ENCODE measurements at regions not wholly inside any gene's neighbourhood (a gene's known extent, or its start where the extent isn't known, plus 50 kb on each side); places are given as distances from the start of the nearest gene placed in this dataset.

DNA sequence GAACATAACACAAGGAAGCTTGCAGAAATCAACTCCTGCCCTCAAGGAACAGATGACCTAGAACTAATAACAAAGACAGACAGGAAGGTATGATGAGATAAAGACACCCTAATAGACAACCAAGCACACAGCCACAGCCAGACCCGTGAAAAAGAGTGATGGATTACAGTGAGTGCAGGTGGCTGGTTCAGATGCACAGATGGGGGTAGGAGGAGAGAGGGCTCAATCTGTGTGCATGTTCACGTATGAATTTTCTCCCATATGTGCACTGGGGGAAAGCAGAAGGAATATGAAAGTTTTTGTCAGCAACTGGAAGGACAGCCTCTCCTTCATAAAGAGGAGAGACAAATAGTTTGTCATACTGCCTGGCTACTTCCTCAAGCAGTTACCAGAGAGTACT is 367.1 kb downstream of the PBX1 start:
- TF ChIP-seq, protein P1, sequence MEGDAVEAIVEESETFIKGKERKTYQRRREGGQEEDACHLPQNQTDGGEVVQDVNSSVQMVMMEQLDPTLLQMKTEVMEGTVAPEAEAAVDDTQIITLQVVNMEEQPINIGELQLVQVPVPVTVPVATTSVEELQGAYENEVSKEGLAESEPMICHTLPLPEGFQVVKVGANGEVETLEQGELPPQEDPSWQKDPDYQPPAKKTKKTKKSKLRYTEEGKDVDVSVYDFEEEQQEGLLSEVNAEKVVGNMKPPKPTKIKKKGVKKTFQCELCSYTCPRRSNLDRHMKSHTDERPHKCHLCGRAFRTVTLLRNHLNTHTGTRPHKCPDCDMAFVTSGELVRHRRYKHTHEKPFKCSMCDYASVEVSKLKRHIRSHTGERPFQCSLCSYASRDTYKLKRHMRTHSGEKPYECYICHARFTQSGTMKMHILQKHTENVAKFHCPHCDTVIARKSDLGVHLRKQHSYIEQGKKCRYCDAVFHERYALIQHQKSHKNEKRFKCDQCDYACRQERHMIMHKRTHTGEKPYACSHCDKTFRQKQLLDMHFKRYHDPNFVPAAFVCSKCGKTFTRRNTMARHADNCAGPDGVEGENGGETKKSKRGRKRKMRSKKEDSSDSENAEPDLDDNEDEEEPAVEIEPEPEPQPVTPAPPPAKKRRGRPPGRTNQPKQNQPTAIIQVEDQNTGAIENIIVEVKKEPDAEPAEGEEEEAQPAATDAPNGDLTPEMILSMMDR (IDR thresholded peaks at IDR 0.05), result no peak
- TF ChIP-seq POLR2A (IDR thresholded peaks at IDR 0.05) (no peak), POLR2AphosphoS5 (IDR thresholded peaks at IDR 0.05) (no peak)
